Activated CD4-positive, alpha-beta T cell treated with anti-CD3 and anti-CD28 coated beads, Interleukin-2, amount 50 U/mL, for 24 hours (primary cell): ENCODE measurements at regions not wholly inside any gene's neighbourhood (a gene's known extent, or its start where the extent isn't known, plus 50 kb on each side); places are given as distances from the start of the nearest gene placed in this dataset.
"Not testable (repeated sequence)": the region's sequence is repeated elsewhere in the genome, so short reads cannot be mapped to it uniquely, and the experiment has no call there.

Experiments used
- DNase-seq, 2 donors: peaks; one replicate each; pipeline ENCODE4 v3.0.0-alpha.2; 2020; ENCODE audit warnings: low read depth in 1 of 2, low spot score in 1 of 2

DNA sequence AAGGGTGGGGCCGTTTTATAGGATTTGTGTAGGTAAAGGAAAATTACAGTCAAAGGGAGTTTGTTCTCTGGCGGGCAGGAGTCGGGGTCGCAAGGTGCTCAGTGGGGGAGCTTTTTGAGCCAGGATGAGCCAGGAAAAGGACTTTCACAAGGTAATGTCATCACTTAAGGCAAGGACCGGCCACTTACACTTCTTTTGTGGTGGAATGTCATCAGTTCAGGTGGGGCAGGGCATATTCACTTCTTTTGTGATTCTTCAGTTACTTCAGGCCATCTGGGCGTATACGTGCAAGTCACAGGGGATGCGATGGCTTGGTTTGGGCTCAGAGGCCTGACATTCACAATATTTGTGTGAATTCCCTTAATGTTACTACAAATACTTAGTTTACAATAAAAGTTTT, 88.2 kb upstream of the MAP3K7 start:
- DNase-seq = not testable (repeated sequence)

DNA sequence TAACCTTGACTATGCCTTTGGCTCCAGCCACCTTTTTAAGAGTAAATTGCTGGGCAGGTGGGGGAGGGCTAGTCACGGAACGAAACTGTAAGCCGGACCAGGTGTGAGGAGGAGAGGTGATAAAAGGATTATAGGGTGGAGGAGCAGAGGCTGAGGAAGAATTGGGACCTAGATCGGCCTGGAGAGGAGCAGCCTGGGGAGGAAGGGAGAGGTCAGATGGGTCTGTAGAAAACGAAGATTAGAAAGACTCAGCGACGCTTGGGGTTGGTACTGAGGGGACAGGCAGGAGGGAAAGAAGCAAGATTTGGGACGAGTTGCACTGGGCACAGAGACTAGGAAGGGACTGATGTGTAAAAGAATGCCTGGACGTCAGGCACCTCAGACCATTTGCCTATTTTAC, 87.2 kb upstream of the MAP3K7 start:
- not testable (repeated sequence) for DNase-seq

DNA sequence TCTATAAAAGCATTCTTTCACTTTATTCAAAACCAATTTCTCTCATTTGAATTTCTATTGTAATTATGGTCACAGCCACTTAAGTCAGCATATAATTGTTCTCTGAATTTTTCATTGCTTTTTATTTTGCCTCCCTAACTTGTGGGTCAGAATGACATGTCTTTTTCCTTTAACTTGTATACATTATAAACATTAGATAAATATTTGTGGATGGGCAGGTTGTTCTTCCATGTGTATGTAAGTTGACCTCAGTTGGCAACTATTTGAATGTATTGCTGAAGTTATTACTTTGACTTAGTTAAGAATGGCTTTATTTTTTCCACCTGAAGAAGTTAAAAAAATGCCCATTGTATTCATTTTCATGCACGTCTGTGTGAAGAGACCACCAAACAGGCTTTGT, 83.0 kb upstream of the MAP3K7 start:
- no peak for DNase-seq

GRCh38 chr6:90669420-90669819, 82.5 kb upstream of the MAP3K7 start:
- no peak for DNase-seq

GRCh38 chr6:90668141-90668540, 81.3 kb upstream of the MAP3K7 start:
- DNase-seq = no peak

DNA sequence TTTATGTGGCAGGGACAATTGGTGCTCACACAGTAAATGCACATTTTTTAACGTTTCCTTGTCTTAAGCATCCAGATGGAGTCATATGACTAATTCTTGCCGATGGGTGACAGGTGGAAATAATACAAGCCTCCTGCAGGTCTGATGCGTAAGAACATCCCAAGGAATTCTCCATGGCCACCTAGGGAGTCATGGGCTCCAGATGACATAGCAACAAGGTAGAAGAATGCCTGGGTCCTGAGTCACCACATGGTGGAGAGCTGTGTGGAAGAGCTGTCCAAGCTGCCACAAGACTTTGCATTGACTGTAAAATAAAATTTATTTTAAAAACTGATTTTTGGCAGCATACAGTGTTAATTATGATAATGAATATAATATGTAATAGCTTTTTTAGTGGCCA, 77.0 kb upstream of the MAP3K7 start:
- DNase-seq = no peak

- no peak for DNase-seq
Observed at GRCh38 chr6:90663106-90663505, 76.2 kb upstream of the MAP3K7 start.

DNA sequence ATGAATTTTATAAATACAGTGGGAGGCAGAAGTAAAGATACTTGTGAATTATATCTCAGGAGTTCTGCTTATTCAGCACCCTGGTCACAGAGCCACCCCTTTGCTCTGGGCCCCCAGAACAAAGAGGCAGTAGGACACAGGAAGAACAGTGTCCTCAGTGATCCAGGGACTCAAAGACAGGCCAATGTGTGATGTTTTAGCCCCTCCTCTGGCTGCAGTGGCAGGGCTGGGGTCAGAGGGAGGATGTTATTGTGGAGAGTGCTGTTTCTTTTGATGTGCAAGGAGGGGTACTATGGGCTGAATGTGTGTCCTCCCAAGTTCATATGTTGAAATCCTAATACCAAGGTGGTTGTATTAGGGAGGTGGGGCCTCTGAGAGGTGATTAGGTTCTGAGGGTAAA, 74.1 kb upstream of the MAP3K7 start:
- DNase-seq = no peak

DNA sequence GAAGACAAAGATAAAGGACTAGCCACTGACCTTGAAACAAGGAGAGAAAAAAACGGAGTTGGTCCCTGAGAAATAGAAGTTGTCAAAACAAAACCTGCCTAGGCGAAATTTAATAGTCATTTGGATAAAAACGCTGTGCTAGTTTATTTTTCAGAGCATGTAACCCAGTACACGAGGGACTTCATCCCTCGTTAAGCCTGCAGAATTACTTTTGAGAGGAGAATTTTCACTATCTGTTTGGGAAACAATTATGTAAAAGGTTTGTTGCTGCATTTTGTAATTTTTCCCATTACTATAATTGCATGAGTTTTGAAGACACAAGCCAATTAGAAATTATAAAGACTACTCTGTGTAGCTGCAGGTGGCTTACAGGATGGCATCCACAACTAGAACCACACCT, 71.6 kb upstream of the MAP3K7 start:
- no peak for DNase-seq

GRCh38 chr6:90656325-90656724, 69.5 kb upstream of the MAP3K7 start:
- no peak for DNase-seq

- no peak for DNase-seq
Observed at GRCh38 chr6:90654806-90655205, 67.9 kb upstream of the MAP3K7 start.

DNA sequence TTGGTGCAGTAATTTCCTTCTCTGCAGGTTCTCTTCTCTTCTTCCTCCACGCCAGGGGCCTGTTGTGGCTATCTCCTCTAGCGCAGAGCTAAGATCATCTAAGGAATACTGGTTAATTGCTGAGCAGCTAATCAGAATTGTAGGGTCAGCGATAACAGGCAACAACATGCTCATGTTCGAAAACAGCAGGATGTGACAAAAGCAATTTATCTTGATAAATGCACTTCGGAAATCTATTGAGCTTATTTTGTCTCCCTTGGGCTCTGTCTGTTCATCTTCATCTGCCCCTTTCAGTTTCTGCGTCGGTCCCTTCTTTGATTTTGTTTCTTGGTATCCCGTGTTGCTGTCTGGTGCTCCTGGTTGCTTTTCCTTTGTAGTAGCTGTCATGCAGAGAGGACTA, 67.3 kb upstream of the MAP3K7 start:
- no peak for DNase-seq

DNA sequence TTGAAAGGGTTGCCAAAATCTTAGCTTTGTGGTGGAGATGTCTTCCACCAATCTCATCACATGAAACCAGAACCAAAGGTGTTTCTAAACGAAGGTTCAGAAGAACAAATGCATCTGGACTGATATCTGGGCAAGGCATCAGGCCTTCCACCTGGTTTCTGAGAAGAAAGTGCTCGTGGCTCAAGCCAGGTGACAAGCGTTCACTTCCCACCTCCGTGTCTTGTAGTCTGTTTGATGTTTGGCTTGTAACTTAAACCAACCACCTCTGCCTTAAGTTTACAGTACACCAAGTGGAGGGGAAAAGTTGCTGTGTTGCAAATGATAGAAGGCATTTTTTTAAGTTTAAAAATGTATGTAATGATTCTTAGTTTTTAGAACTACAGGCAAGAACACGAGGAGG, 66.9 kb upstream of the MAP3K7 start:
- DNase-seq = no peak

GRCh38 chr6:90650041-90650940, 63.4 kb upstream of the MAP3K7 start:
- no peak for DNase-seq

- DNase-seq = no peak
Observed at GRCh38 chr6:90648873-90649272, 62.0 kb upstream of the MAP3K7 start.

GRCh38 chr6:90646940-90647339, 60.1 kb upstream of the MAP3K7 start:
- no peak for DNase-seq

DNA sequence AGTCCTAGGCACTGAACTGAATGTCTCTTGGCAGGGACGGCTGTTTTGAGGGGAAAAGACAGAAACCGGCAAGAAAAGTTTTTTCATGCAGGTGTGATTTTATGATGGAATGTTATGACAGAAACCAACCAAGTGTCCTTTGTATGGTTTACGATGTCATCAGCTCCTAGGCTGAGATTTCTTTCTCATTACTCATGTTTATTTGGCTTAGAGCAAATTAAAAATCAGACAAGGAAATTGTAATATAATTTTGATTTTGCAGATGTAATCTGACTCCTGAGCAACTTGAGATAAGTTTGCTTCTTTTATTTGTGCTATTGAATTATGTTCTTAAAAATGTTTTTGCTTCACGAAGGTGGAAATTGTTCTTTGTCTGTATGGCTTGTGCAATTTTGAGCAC, 58.8 kb upstream of the MAP3K7 start:
- DNase-seq = no peak

- DNase-seq = no peak
Observed at GRCh38 chr6:90644492-90644891, 57.6 kb upstream of the MAP3K7 start.

DNA sequence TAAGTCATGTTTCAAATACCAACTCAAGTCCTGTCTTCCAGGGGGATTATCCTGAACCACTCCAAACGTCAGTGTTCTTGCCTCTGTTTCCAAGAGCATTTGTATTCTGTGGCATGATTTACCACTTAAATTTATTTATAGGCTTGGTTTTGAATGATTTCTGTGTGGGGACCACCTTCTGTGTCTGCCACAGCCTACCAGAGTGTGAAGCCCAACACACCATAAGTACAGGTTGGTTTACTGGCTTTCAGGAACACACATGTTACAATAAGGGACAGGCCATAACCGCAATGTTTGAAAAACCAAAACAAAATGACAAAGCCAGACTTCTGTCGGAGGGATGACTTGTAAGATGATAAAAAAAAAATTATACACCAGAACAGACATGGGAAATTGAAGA, 56.5 kb upstream of the MAP3K7 start:
- no peak for DNase-seq

DNA sequence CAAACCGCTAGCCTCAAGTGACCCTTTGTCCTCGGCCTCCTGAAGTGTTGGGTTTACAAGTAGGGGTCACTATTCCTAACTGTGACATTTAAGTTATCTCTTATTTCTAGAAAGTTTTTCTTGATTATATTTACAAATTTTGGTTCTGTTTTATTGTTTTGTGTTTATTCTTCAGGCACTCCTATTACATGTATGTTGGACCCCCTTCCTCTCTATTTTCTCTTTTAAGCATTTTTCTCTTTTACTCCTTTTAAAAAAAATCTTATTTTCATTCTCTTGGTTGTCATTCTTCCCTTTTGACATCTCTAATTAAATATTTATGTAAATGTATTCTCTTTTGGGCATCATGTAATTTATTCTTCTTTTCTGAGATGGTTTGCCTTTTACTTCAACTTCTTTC, 50.4 kb upstream of the MAP3K7 start:
- no peak for DNase-seq
